ENCODE measurements at regions not wholly inside any gene's neighbourhood (a gene's known extent, or its start where the extent isn't known, plus 50 kb on each side); places are given as distances from the start of the nearest gene placed in this dataset.

DNA sequence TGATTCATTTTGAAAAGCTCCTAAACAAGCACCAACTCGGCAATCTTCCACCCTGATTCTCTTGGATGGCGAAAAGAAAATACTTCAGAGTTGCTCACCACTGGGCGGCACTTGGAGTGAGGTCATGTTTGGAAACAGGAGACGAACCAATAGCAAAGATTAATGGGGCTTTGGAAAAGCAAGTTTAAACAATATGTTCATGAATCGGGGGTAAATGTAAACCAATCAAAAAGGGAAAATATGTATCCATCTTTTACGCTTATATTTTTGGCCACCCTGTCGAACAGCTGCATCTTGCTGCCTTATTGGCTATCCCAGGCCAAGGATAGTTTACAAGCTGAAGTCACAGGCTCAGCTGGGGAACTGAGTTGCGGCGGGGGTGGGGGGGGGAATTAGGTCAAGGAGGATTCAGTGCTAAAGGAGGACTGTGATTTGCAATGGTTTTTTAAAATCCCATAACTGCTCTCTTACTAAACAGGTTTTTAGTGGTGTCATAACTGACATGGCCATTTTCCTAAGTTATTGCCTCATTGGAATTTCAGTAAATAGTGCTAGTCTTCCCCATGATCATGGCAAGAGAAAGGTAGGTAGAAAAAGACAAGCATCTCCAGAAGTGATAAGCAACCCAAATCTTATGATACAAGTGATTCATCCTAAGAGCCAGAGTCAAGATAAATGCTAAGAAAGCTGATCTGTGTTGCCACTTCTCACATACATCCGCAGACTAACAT, 210.6 kb downstream of the PHLDA1 start:
- no peaks in the 10 kb centered on the region for H3K9me3 ChIP-seq
- intact Hi-C loops (cut with DNase I; ENCODE audit: low total_unique reads): no loop called here
- H3K4me3 ChIP-seq: no peak overlapping the region
- H3K27ac ChIP-seq: no peak overlapping the region
- TF ChIP-seq, protein P1, sequence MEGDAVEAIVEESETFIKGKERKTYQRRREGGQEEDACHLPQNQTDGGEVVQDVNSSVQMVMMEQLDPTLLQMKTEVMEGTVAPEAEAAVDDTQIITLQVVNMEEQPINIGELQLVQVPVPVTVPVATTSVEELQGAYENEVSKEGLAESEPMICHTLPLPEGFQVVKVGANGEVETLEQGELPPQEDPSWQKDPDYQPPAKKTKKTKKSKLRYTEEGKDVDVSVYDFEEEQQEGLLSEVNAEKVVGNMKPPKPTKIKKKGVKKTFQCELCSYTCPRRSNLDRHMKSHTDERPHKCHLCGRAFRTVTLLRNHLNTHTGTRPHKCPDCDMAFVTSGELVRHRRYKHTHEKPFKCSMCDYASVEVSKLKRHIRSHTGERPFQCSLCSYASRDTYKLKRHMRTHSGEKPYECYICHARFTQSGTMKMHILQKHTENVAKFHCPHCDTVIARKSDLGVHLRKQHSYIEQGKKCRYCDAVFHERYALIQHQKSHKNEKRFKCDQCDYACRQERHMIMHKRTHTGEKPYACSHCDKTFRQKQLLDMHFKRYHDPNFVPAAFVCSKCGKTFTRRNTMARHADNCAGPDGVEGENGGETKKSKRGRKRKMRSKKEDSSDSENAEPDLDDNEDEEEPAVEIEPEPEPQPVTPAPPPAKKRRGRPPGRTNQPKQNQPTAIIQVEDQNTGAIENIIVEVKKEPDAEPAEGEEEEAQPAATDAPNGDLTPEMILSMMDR (IDR thresholded peaks at IDR 0.05 in 8 of 11, conservative IDR thresholded peaks at IDR 0.05 in 3 of 11): no peak
- TF ChIP-seq POLR2AphosphoS5 (IDR thresholded peaks at IDR 0.05) (no peak), POLR2A (IDR thresholded peaks at IDR 0.05) (no peak)
- no peaks in the 10 kb centered on the region for H3K36me3 ChIP-seq
- H3K4me1 ChIP-seq: no peaks in the 10 kb centered on the region
- DNase-seq: no peak
- no peaks in the 10 kb centered on the region for H3K27me3 ChIP-seq (replicated peaks in 1 of 7)
- 91 to 97% (median 92%) methylated on average over 10 of the region's 10 CpGs for WGBS, 5 donors

DNA sequence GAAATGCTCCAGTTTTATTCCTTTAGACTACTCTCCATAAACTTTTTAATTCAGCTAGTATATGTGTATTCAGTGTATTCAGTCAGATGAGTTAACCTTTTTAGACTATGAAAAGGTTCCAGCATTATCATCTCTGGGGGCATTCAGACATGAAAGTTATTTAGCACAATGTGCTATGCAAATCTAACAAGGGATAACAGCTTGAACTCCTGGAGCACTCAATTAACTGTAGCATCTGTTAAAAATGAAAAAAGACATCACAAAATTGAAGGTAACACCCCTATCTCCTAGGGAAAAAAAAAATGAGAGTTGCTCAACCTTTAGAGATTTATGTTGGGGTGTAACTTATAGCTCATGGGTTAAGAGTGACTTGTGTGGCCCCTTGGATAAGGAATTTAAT, 211.5 kb downstream of the PHLDA1 start:
- DNase-seq: no peak
- Histone ChIP-seq H3K9me3 (no peaks in the 10 kb centered on the region), H3K36me3 (no peaks in the 10 kb centered on the region), H3K27ac (no peak overlapping the region), H3K27me3 (replicated peaks in 1 of 7) (no peaks in the 10 kb centered on the region), H3K4me1 (peaks cover 0 to 8% (median 5%) of the 10 kb centered on the region in 6 donors), H3K4me3 (no peak overlapping the region)
- intact Hi-C loops (cut with DNase I; ENCODE audit: low total_unique reads): no loop called here
- TF ChIP-seq POLR2AphosphoS5 (IDR thresholded peaks at IDR 0.05): no peak
- no peak for TF ChIP-seq POLR2A (IDR thresholded peaks at IDR 0.05)
- TF ChIP-seq, protein P1 (IDR thresholded peaks at IDR 0.05 in 8 of 11, conservative IDR thresholded peaks at IDR 0.05 in 3 of 11): no peak

DNA sequence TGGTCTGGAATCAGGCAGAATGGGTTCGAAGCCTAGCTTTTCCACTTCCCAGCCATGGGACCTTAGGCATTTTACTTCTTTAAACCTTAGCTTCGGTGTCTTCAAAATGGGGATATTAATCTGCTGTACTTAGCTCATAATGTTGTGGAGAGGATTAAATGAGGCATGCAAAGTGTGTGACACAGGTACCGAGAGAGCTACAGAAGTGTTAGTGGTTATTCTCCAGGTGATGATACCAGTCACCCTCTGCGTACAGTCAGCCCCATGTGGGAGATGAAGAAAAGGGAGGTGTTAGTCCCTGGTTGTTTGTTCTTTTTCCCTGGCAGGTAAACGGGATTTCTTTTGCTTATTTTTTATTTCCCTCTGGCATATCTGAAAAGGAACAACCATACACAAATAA, 212.1 kb downstream of the PHLDA1 start:
- Histone ChIP-seq H3K9me3 (no peaks in the 10 kb centered on the region), H3K27ac (no peak overlapping the region), H3K27me3 (replicated peaks in 1 of 7) (no peaks in the 10 kb centered on the region), H3K36me3 (no peaks in the 10 kb centered on the region), H3K4me3 (no peak overlapping the region), H3K4me1 (peaks cover 0 to 12% (median 8%) of the 10 kb centered on the region in 6 donors)
- no peak for DNase-seq
- TF ChIP-seq, protein P1 (IDR thresholded peaks at IDR 0.05 in 8 of 11, conservative IDR thresholded peaks at IDR 0.05 in 3 of 11): no peak
- no peak for TF ChIP-seq POLR2AphosphoS5 (IDR thresholded peaks at IDR 0.05)
- TF ChIP-seq POLR2A (IDR thresholded peaks at IDR 0.05): no peak
- WGBS, 5 donors: 85 to 93% (median 90%) methylated on average over 5 of the region's 5 CpGs
- intact Hi-C loops (cut with DNase I; ENCODE audit: low total_unique reads): no loop called here

DNA sequence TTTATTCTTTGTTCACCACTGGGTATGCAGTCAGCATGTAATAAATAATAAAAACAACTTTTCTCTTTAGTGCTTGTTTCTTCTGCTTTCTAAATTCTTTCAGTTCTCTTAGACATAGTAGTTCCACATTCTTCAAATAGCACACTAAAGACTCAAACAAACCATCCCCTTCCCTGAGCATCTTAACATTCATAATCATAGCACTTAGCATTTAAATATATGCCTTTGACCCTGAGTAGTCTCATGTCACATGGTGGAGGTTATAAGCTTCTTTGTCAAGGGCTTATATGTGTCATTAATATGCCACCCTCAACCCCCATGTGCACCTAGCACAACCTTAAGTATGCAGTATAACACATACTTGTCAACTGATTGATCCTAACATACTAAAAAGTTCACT, 212.7 kb downstream of the PHLDA1 start:
- Histone ChIP-seq H3K27ac (no peak overlapping the region), H3K27me3 (replicated peaks in 1 of 7) (no peaks in the 10 kb centered on the region), H3K4me1 (peaks cover 0 to 12% (median 8%) of the 10 kb centered on the region in 6 donors), H3K9me3 (no peaks in the 10 kb centered on the region), H3K36me3 (no peaks in the 10 kb centered on the region), H3K4me3 (no peak overlapping the region)
- TF ChIP-seq, protein P1 (IDR thresholded peaks at IDR 0.05 in 8 of 11, conservative IDR thresholded peaks at IDR 0.05 in 3 of 11): no peak
- TF ChIP-seq POLR2A (IDR thresholded peaks at IDR 0.05) (no peak), POLR2AphosphoS5 (IDR thresholded peaks at IDR 0.05) (no peak)
- DNase-seq: no peak
- intact Hi-C loops (cut with DNase I; ENCODE audit: low total_unique reads): no loop called here

Measured in spleen (tissue), 11 donors.